ENCODE measurements at regions not wholly inside any gene's neighbourhood (a gene's known extent, or its start where the extent isn't known, plus 50 kb on each side); places are given as distances from the start of the nearest gene placed in this dataset.
A peak's percentile ranks its signal among the peaks of the same experiment; 100 is the strongest.

DNA sequence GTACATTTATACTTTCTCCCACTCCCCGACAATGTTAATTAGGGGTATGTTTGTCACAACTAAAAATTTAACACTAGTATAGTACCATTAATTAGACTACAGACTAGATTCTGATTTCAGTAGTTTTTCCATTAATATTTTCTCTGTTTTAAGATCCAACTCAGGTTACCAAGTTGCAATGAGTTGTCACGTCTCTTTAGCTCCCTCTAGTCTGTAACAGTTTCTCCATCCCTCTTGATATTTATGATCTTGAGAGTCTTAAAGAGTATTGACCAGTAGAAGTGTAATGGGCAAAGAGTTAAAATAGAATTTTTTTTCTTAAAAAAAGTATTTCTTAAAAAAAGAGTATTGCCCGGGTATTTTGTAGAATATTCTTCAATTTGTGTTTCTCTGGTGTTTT, 598.1 kb downstream of the TBC1D4 start:
- no peaks in the 10 kb centered on the region for H3K36me3 Mint-ChIP-seq (ENCODE audit: insufficient read depth, unreplicated experiment)
- peaks cover 5% of the 10 kb centered on the region for H3K9me3 Mint-ChIP-seq (ENCODE audit: unreplicated experiment)
- H3K4me3 Mint-ChIP-seq (ENCODE audit: unreplicated experiment): no peak overlapping the region
- DNase-seq (ENCODE audit: unreplicated experiment): no peak
- ChIA-PET POLR2A (interaction anchor here (0.6 kb wide), 1 partner anchor 8 kb away, joined by 3 read pairs; no protein-coding TSS in a partner anchor), CTCF (no interaction called here)
- H3K27me3 Mint-ChIP-seq (ENCODE audit: insufficient read depth, unreplicated experiment): no peaks in the 10 kb centered on the region
- H3K4me1 Mint-ChIP-seq (ENCODE audit: insufficient read depth, unreplicated experiment): peaks cover 12% of the 10 kb centered on the region
- intact Hi-C loops (cut with micrococcal nuclease): no loop called here
- TF ChIP-seq, protein P1, sequence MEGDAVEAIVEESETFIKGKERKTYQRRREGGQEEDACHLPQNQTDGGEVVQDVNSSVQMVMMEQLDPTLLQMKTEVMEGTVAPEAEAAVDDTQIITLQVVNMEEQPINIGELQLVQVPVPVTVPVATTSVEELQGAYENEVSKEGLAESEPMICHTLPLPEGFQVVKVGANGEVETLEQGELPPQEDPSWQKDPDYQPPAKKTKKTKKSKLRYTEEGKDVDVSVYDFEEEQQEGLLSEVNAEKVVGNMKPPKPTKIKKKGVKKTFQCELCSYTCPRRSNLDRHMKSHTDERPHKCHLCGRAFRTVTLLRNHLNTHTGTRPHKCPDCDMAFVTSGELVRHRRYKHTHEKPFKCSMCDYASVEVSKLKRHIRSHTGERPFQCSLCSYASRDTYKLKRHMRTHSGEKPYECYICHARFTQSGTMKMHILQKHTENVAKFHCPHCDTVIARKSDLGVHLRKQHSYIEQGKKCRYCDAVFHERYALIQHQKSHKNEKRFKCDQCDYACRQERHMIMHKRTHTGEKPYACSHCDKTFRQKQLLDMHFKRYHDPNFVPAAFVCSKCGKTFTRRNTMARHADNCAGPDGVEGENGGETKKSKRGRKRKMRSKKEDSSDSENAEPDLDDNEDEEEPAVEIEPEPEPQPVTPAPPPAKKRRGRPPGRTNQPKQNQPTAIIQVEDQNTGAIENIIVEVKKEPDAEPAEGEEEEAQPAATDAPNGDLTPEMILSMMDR (IDR thresholded peaks at IDR 0.05; ENCODE audit: unreplicated experiment): no peak
- H3K27ac Mint-ChIP-seq (ENCODE audit: low read depth, unreplicated experiment): no peak overlapping the region
- BruUV-seq (replicated peaks): no TSS peak

DNA sequence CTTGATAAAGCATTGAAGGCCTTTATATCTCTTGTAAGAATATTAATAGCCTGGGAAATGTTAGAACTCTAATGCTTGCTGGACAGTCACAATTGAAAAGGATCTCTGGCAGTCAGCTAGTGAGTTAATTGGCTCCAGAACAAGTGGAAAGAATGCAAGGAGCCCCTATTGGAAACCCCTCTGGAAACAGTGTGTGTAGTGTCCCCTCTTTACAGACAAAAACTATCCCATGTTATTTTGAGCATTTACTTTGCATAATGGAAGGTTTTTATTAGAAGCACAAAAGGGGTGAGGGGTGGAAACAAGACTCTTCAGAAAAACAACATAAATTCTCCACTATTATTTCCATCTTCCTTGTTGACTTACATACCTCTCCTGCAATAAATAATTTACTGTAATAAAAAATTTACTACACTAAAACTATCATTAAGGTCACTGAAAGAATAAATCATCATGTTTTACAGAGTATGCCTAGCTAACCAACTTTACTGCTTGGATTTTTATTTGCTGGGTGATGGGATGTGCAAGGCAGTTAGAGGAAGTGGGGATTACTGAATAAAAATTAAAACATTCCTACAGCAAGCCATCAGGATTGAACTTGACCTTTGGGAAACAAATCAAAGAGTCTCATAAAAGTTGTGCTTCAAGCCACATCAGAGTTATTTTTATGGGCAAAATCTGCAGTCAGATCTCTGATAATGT, 610.4 kb downstream of the TBC1D4 start:
- Mint-ChIP-seq H3K4me3 (ENCODE audit: unreplicated experiment) (no peak overlapping the region), H3K9me3 (ENCODE audit: unreplicated experiment) (peaks cover 15% of the 10 kb centered on the region), H3K36me3 (ENCODE audit: insufficient read depth, unreplicated experiment) (no peaks in the 10 kb centered on the region), H3K4me1 (ENCODE audit: insufficient read depth, unreplicated experiment) (peaks cover 32% of the 10 kb centered on the region), H3K27me3 (ENCODE audit: insufficient read depth, unreplicated experiment) (no peaks in the 10 kb centered on the region), H3K27ac (ENCODE audit: low read depth, unreplicated experiment) (no peak overlapping the region)
- intact Hi-C loops (cut with micrococcal nuclease): no loop called here
- POLR2A ChIA-PET: no interaction called here
- no TSS peak for BruUV-seq (replicated peaks)
- TF ChIP-seq, protein P1 (IDR thresholded peaks at IDR 0.05; ENCODE audit: unreplicated experiment): no peak
- CTCF ChIA-PET: no interaction called here
- DNase-seq (ENCODE audit: unreplicated experiment): no peak

DNA sequence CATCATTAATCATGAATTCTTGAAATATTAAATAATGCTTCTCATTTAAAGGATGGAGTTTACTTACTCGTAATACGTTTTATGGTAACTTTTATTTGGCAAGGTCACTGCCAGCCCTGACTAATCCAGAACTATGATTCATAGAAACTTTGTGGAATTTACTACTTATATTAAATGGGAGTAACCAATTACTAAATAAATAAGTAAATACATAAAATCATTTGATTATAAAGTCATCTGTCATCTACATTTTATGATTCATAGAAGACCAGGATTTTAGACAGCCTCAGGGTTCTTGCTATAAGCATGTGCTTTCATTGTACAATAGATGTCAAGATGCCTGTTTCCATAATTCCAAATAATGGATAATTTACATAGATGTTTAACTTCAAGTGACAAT, 611.1 kb downstream of the TBC1D4 start:
- ChIA-PET CTCF (no interaction called here), POLR2A (no interaction called here)
- Mint-ChIP-seq H3K36me3 (ENCODE audit: insufficient read depth, unreplicated experiment) (no peaks in the 10 kb centered on the region), H3K27me3 (ENCODE audit: insufficient read depth, unreplicated experiment) (no peaks in the 10 kb centered on the region), H3K4me3 (ENCODE audit: unreplicated experiment) (no peak overlapping the region), H3K9me3 (ENCODE audit: unreplicated experiment) (peaks cover 15% of the 10 kb centered on the region), H3K4me1 (ENCODE audit: insufficient read depth, unreplicated experiment) (peaks cover 32% of the 10 kb centered on the region), H3K27ac (ENCODE audit: low read depth, unreplicated experiment) (no peak overlapping the region)
- no TSS peak for BruUV-seq (replicated peaks)
- intact Hi-C loops (cut with micrococcal nuclease): no loop called here
- DNase-seq (ENCODE audit: unreplicated experiment): peak; percentile 32
- TF ChIP-seq, protein P1 (IDR thresholded peaks at IDR 0.05; ENCODE audit: unreplicated experiment): no peak

DNA sequence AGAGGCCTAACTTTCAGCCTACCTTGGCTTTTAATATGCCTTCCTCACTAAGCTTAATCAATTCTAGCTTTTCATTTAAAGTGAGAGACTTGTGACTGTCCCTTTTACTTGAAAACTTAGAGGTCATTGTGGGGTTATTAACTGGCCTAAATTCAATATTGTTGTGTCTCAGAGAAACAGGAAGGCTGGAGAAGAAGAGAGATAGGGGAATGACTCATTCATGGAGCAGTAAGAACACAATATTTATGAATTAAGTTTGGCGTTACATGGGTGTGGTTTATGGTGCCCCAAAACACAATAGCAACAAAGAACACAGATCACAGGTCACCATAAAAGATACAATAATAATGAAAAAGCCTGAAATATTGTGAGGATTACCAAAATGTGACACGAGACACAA, 612.1 kb downstream of the TBC1D4 start:
- intact Hi-C loops (cut with micrococcal nuclease): loop anchor here (5.0 kb wide), 1 partner anchor 98 kb away; no protein-coding TSS in a partner anchor
- TF ChIP-seq, protein P1 (IDR thresholded peaks at IDR 0.05; ENCODE audit: unreplicated experiment): no peak
- ChIA-PET CTCF (no interaction called here), POLR2A (interaction anchor here (1.3 to 1.4 kb wide), 2 partner anchors 13 to 20 kb away, joined by 3 to 4 read pairs; no protein-coding TSS in a partner anchor)
- Mint-ChIP-seq H3K4me1 (ENCODE audit: insufficient read depth, unreplicated experiment) (peaks cover 32% of the 10 kb centered on the region), H3K36me3 (ENCODE audit: insufficient read depth, unreplicated experiment) (no peaks in the 10 kb centered on the region), H3K27me3 (ENCODE audit: insufficient read depth, unreplicated experiment) (no peaks in the 10 kb centered on the region), H3K9me3 (ENCODE audit: unreplicated experiment) (peaks cover 15% of the 10 kb centered on the region), H3K27ac (ENCODE audit: low read depth, unreplicated experiment) (peak overlapping the region; percentile 93), H3K4me3 (ENCODE audit: unreplicated experiment) (no peak overlapping the region)
- DNase-seq (ENCODE audit: unreplicated experiment): no peak
- no TSS peak for BruUV-seq (replicated peaks)
